Urinary bladder (tissue), 3 donors: ENCODE measurements at regions not wholly inside any gene's neighbourhood (a gene's known extent, or its start where the extent isn't known, plus 50 kb on each side); places are given as distances from the start of the nearest gene placed in this dataset.
"Not testable (repeated sequence)": the region's sequence is repeated elsewhere in the genome, so short reads cannot be mapped to it uniquely, and the experiment has no call there.

Experiments used
- DNase-seq: peaks from one replicate; pipeline ENCODE4 v3.0.0-alpha.2; 2015; ENCODE audit errors: extremely low spot score
- H3K27ac ChIP-seq: one replicate; pipeline ENCODE4 v1.5.1; 2013; ENCODE audit warnings: low read depth, mild to moderate bottlenecking, moderate library complexity
- H3K36me3 ChIP-seq: one replicate; pipeline ENCODE4 v1.6.1; 2013; ENCODE audit warnings: mild to moderate bottlenecking, moderate library complexity; ENCODE audit not compliant: insufficient read depth
- H3K4me1 ChIP-seq: one replicate; pipeline ENCODE4 v1.6.1; 2013; ENCODE audit warnings: mild to moderate bottlenecking, moderate library complexity; ENCODE audit not compliant: insufficient read depth
- H3K4me3 ChIP-seq: one replicate; pipeline ENCODE4 v1.5.1; 2013; ENCODE audit warnings: low read depth, low read length
- WGBS: extraction: QIAGEN DNeasy Blood & Tissue Kit; methylation state at CpG from one replicate; pipeline ENCODE4 v1.1.7; 2013; 5-methylcytosine and 5-hydroxymethylcytosine counted together
- donor health status: healthy with polysubstance abuse.
- donor health status: healthy.

GRCh38 chr9:41035276-41035675 lies 93.2 kb downstream of the FOXD4L6 start:
- not testable (repeated sequence) for H3K36me3 ChIP-seq, H3K27ac ChIP-seq, H3K4me1 ChIP-seq, DNase-seq, H3K4me3 ChIP-seq
- WGBS = 91% methylated on average over 1 of the region's 1 CpG

DNA sequence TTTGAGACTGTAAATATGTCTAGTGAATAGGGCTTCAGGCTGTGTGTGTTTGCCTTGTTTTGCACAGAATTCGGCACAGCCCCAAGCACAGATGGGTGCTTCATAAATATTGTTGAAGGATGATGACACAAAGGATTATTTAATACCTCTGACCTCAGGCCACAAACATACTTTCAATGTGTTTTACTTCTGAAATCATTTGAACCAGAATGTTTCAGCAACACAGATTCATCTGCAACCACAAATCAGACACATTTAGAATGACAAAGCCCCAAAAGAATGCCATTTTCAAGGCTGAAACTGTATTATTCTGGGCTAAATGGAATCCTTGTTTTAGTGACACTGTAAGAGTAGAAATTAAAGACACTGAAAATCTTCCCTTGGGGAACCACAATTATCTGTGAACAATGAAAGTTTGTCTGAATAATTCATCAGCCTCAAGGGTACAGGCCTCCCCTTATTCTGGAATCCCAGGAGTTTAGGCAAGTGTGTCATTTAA lies 93.7 kb downstream of the FOXD4L6 start:
- not testable (repeated sequence) for DNase-seq, H3K4me3 ChIP-seq, H3K36me3 ChIP-seq, H3K27ac ChIP-seq, H3K4me1 ChIP-seq
- 64% methylated on average over 1 of the region's 1 CpG for WGBS

GRCh38 chr9:41033877-41034276 lies 94.6 kb downstream of the FOXD4L6 start:
- not testable (repeated sequence) for DNase-seq, H3K27ac ChIP-seq, H3K4me3 ChIP-seq, H3K36me3 ChIP-seq, H3K4me1 ChIP-seq
- 59% methylated on average over 4 of the region's 4 CpGs for WGBS

DNA sequence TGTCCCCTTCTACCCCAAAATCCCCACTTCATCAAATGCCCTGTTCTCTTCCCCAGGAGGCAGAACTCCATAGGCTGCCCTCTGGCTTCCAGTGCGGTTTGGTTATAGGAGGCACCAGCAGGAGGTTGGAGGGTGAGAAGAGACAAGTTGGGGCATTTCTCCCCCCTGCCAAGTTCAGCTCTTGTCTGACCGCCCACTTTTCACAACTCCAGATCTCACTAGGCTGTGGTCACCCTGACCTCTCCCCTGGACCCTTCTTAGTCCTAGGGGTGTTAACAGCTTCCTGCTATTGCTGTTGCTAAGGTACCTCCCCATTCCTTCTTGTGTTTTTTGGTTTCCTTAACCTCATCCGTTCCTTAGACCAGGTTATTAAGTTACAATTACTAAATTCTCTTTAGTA lies 95.1 kb downstream of the FOXD4L6 start:
- 88% methylated on average over 3 of the region's 3 CpGs for WGBS
- not testable (repeated sequence) for DNase-seq, H3K4me1 ChIP-seq, H3K36me3 ChIP-seq, H3K4me3 ChIP-seq, H3K27ac ChIP-seq

DNA sequence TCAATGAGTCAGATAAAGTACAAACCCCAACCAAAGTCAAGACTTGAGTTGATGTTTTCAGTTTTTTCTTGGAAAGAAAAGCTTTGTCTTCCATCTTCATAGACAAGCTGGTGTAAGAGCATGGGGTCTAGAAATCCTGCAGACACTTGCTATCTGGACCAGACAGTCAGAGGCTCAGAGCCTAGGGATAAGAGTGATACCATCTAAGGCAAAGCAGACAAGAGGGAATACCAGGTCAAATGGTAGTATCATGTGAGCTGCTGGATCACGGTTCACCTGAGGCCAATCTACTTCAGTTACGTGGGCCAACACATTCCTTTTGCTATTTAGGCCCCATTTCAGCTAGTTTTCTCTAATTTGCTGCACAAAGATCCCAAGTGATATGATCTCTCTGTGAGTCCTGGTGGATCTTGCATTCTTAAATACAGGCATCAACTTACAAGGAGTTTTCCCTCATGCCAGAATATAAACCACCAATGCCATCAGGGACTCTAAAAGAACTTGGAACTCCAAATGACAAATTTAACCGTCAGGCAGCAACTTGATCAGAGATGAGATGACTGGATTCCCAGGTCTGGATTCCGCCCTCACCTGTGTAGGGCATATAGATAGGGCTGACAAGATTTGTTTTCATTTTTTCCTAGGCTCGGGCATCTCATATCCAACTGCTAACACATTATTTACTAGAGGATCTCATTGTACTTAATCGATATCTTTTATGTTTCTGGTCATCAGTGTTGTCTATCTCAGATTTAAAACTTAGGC lies 101.4 kb downstream of the FOXD4L6 start:
- H3K4me1 ChIP-seq, DNase-seq: not testable (repeated sequence)

GRCh38 chr9:41022365-41022764 lies 106.1 kb downstream of the FOXD4L6 start:
- H3K36me3 ChIP-seq, H3K4me3 ChIP-seq, H3K4me1 ChIP-seq, DNase-seq, H3K27ac ChIP-seq: not testable (repeated sequence)
- WGBS = 98% methylated on average over 1 of the region's 4 CpGs

More for the DNA sequence above, 101.4 kb downstream of the FOXD4L6 start:
- not testable (repeated sequence) for H3K36me3 ChIP-seq, H3K27ac ChIP-seq, H3K4me3 ChIP-seq
- WGBS = 91% methylated on average over 6 of the region's 6 CpGs

DNA sequence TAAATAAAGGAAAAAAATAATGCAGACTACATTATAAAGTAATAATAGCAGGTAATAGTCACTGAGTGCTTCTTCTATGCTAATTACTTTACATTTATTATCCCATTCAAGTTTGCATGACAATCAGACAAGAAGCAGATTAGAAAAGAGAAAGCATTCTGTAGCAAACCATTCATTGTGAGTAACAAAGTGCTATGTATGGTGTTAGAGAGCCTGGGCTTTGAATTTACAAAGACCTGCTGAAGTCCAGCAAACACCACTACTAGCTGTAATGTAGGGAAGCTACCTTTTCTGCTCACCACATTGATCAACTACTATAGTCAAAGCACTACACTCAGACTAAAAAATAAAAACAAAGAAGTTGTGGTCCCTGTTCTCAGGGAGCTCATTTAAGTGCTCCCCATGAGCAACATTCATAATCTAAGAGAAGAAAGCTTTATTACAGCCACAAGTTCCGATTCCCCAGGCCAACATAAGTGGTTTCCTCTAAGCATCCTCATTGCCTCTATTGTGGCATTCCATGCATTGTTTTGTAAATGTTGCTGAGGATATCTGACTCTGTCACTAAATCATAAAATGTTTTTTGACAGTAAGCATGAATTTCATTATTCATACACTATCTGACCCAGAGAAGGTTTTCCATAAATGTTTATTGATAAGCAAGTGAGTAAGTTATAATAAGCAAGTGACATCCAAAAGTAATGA lies 108.5 kb downstream of the FOXD4L6 start:
- not testable (repeated sequence) for H3K36me3 ChIP-seq, H3K4me3 ChIP-seq, H3K27ac ChIP-seq, H3K4me1 ChIP-seq, DNase-seq
- 84% methylated on average over 1 of the region's 1 CpG for WGBS

- H3K4me1 ChIP-seq, DNase-seq, H3K27ac ChIP-seq, H3K4me3 ChIP-seq, H3K36me3 ChIP-seq: not testable (repeated sequence)
- 75% methylated on average over 3 of the region's 3 CpGs for WGBS
Observed at GRCh38 chr9:41018948-41019347, 109.5 kb downstream of the FOXD4L6 start.

DNA sequence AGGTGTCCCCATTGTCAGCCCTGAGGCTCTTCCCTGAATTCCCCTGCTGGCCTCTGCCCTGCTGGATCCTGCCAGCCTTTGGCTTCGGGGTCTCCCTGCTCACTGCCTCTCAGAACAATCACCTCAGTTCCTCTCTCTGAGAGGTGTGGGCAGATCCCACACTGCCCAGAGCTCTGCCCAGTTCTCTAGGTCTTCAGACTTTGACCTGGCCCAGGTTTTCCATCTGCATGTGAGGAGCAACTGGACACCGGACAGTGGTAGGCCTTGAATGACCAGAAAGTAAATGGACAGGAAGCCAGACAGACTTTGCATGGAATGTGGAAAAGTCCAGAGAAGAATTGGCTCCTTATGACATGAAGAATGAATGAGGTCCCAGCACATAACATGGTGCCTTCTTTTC lies 111.8 kb downstream of the FOXD4L6 start:
- H3K36me3 ChIP-seq, H3K27ac ChIP-seq, H3K4me3 ChIP-seq, H3K4me1 ChIP-seq, DNase-seq: not testable (repeated sequence)
- 97% methylated on average over 1 of the region's 2 CpGs for WGBS

GRCh38 chr9:40999952-41000700 lies 128.4 kb downstream of the FOXD4L6 start:
- not testable (repeated sequence) for H3K4me1 ChIP-seq, H3K36me3 ChIP-seq, H3K4me3 ChIP-seq, DNase-seq, H3K27ac ChIP-seq
- WGBS = 72% methylated on average over 8 of the region's 8 CpGs

DNA sequence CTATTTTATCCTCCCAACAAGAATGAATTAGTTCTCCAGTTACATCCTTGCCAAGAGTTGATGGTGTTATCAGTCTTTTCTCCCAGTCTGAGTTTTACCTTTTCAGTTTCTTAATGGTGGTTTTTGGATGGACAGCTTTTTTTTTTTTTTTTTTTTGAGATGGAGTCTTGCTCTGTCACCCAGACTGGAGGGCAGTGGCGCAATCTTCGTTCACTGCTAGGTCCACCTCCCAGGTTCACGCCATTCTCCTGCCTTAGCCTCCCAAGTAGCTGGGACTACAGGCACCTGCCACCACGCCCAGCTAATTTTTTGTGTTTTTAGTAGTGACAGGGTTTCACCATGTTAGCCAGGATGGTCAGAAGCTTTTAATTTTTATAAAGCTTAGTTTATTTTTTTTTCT lies 133.0 kb downstream of the FOXD4L6 start:
- WGBS = 87% methylated on average over 4 of the region's 4 CpGs
- not testable (repeated sequence) for H3K36me3 ChIP-seq, H3K27ac ChIP-seq, H3K4me1 ChIP-seq, DNase-seq, H3K4me3 ChIP-seq

GRCh38 chr9:40993842-40994241 lies 134.6 kb downstream of the FOXD4L6 start:
- WGBS = 75% methylated on average over 2 of the region's 2 CpGs
- not testable (repeated sequence) for H3K4me1 ChIP-seq, H3K4me3 ChIP-seq, H3K36me3 ChIP-seq, DNase-seq, H3K27ac ChIP-seq

DNA sequence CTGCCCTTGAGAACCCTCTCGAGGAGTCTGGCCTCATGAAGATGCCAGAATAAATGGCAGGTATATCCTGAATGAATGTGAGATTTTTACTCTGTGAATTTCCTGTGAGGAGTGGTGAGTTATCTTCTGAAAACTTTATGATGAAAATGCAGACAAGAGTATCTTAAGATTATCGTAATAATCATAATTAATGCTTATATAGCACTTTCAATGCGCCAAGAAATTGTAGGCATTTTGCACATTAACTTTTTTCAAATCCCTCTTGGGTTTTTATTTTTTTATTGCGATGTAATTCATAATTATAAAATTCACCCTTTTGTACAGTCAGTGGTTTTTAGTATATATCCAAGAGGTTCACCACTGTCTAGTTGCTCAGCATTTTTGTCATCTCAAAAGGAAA lies 135.1 kb downstream of the FOXD4L6 start:
- DNase-seq, H3K36me3 ChIP-seq, H3K27ac ChIP-seq, H3K4me1 ChIP-seq, H3K4me3 ChIP-seq: not testable (repeated sequence)
- 90% methylated on average over 3 of the region's 4 CpGs for WGBS

DNA sequence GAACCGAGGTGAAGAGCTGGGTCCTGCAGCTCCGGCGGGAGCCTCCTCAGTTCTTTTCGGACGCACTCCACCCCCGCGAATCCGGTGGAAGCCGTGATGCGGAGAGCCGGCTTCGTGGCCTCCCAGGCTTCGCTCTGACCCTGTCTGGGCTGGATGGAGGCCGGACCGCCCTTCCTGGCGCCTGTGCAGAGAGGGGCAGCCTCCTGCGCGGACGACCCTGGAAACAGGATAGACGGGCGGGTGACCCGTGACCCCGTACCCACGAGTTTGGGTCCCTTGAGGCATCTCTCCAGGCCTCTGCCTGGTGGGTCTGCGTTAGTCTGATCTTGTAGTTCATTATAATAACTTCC lies 136.0 kb downstream of the FOXD4L6 start:
- DNase-seq, H3K36me3 ChIP-seq, H3K4me1 ChIP-seq: not testable (repeated sequence)
- WGBS = 9% methylated on average over 25 of the region's 25 CpGs
- Histone ChIP-seq H3K27ac (peak overlapping the region; percentile 76), H3K4me3 (peak overlapping the region; percentile 46)
